HL-60 (cell line): ENCODE measurements at regions not wholly inside any gene's neighbourhood (a gene's known extent, or its start where the extent isn't known, plus 50 kb on each side); places are given as distances from the start of the nearest gene placed in this dataset.

Experiments
- GABPA ChIP-seq: IDR thresholded peaks from 2 replicates; pipeline ENCODE4 v1.6.1; 2012; ENCODE audit warnings: low read depth
- POLR2AphosphoS5 ChIP-seq: IDR thresholded peaks from 2 replicates; pipeline ENCODE4 v1.6.1; 2012; ENCODE audit warnings: low read depth
- TF ChIP-seq, protein P1 (sequence below): IDR thresholded peaks from one replicate; pipeline ENCODE4 v1.5.1; 2011; ENCODE audit warnings: low read length, control low read depth, inconsistent platforms; ENCODE audit not compliant: insufficient read depth
- TF ChIP-seq, protein P2 (sequence below): IDR thresholded peaks from 2 replicates; pipeline ENCODE4 v1.6.1; 2012; ENCODE audit warnings: low read depth; ENCODE audit not compliant: insufficient replicate concordance

DNA sequence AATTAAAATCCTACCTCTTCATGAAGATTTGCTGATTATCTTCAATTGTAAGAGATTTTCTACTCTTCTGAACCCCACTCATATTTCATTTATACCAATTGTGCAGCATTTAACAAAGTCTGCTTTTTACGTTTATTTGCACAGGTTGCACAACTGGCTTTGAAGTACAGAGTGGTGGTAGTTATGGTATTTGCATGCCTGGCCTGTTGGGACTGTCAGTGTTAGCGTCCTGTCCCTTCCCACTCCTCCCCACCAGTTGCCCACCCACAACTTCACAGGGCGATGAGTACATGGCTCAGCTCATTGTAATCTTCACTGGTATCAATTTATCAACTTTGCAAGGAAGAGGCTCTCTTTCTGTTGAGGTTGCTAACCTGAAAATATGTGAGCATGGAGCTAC, 372.3 kb downstream of the AASDHPPT start:
- TF ChIP-seq, protein P1, sequence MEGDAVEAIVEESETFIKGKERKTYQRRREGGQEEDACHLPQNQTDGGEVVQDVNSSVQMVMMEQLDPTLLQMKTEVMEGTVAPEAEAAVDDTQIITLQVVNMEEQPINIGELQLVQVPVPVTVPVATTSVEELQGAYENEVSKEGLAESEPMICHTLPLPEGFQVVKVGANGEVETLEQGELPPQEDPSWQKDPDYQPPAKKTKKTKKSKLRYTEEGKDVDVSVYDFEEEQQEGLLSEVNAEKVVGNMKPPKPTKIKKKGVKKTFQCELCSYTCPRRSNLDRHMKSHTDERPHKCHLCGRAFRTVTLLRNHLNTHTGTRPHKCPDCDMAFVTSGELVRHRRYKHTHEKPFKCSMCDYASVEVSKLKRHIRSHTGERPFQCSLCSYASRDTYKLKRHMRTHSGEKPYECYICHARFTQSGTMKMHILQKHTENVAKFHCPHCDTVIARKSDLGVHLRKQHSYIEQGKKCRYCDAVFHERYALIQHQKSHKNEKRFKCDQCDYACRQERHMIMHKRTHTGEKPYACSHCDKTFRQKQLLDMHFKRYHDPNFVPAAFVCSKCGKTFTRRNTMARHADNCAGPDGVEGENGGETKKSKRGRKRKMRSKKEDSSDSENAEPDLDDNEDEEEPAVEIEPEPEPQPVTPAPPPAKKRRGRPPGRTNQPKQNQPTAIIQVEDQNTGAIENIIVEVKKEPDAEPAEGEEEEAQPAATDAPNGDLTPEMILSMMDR = no peak
- TF ChIP-seq GABPA (no peak), POLR2AphosphoS5 (no peak)
- TF ChIP-seq, protein P2, sequence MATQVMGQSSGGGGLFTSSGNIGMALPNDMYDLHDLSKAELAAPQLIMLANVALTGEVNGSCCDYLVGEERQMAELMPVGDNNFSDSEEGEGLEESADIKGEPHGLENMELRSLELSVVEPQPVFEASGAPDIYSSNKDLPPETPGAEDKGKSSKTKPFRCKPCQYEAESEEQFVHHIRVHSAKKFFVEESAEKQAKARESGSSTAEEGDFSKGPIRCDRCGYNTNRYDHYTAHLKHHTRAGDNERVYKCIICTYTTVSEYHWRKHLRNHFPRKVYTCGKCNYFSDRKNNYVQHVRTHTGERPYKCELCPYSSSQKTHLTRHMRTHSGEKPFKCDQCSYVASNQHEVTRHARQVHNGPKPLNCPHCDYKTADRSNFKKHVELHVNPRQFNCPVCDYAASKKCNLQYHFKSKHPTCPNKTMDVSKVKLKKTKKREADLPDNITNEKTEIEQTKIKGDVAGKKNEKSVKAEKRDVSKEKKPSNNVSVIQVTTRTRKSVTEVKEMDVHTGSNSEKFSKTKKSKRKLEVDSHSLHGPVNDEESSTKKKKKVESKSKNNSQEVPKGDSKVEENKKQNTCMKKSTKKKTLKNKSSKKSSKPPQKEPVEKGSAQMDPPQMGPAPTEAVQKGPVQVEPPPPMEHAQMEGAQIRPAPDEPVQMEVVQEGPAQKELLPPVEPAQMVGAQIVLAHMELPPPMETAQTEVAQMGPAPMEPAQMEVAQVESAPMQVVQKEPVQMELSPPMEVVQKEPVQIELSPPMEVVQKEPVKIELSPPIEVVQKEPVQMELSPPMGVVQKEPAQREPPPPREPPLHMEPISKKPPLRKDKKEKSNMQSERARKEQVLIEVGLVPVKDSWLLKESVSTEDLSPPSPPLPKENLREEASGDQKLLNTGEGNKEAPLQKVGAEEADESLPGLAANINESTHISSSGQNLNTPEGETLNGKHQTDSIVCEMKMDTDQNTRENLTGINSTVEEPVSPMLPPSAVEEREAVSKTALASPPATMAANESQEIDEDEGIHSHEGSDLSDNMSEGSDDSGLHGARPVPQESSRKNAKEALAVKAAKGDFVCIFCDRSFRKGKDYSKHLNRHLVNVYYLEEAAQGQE = no peak
